Mesendoderm (in vitro differentiated cells): ENCODE measurements at regions not wholly inside any gene's neighbourhood (a gene's known extent, or its start where the extent isn't known, plus 50 kb on each side); places are given as distances from the start of the nearest gene placed in this dataset.

ENCODE experiments used
- DNase-seq: peaks from one replicate; pipeline ENCODE4 v3.0.0; 2013
- H2AK5ac ChIP-seq: 2 replicates; pipeline ENCODE4 v1.6.1; 2013; ENCODE audit warnings: low read length, inconsistent platforms
- H2BK120ac ChIP-seq: 2 replicates; pipeline ENCODE4 v1.6.1; 2013; ENCODE audit warnings: low read depth, mild to moderate bottlenecking, low read length, moderate library complexity, mixed read lengths
- H2BK15ac ChIP-seq: replicated peaks from 2 replicates; pipeline ENCODE4 v1.6.1; 2013; ENCODE audit warnings: low read depth, mild to moderate bottlenecking, moderate library complexity
- H2BK5ac ChIP-seq: 2 replicates; pipeline ENCODE4 v1.6.1; 2013; ENCODE audit warnings: low read length, inconsistent platforms
- H3K18ac ChIP-seq: 2 replicates; pipeline ENCODE4 v1.6.1; 2013; ENCODE audit warnings: mild to moderate bottlenecking, low read length, mixed read lengths
- H3K23ac ChIP-seq: one replicate; pipeline ENCODE4 v1.6.1; 2013; ENCODE audit warnings: low read length
- H3K27ac ChIP-seq: 2 replicates; pipeline ENCODE4 v1.5.1; 2013; ENCODE audit warnings: low read depth, mild to moderate bottlenecking, inconsistent platforms, low read length, moderate library complexity
- H3K27me3 ChIP-seq: 2 replicates; pipeline ENCODE4 v1.6.1; 2013; ENCODE audit warnings: low read length, control low read depth, mild to moderate bottlenecking, inconsistent platforms; ENCODE audit not compliant: insufficient read depth, poor library complexity
- H3K36me3 ChIP-seq: 2 replicates; pipeline ENCODE4 v1.6.1; 2013; ENCODE audit warnings: low read length, inconsistent platforms; ENCODE audit not compliant: control insufficient read depth, insufficient read depth
- H3K4ac ChIP-seq: one replicate; pipeline ENCODE4 v1.6.1; 2013; ENCODE audit warnings: low read depth, mild to moderate bottlenecking, low read length, moderate library complexity
- H3K4me1 ChIP-seq: 2 replicates; pipeline ENCODE4 v1.6.1; 2013; ENCODE audit warnings: low read depth, low read length, inconsistent platforms; ENCODE audit not compliant: control insufficient read depth
- H3K4me2 ChIP-seq: 2 replicates; pipeline ENCODE4 v1.6.1; 2013; ENCODE audit warnings: low read length
- H3K4me3 ChIP-seq: 2 replicates; pipeline ENCODE4 v1.5.1; 2013; ENCODE audit warnings: mild to moderate bottlenecking, low read length
- H3K56ac ChIP-seq: one replicate; pipeline ENCODE4 v1.6.1; 2013; ENCODE audit warnings: low read length
- H3K79me1 ChIP-seq: 2 replicates; pipeline ENCODE4 v1.6.1; 2013; ENCODE audit warnings: low read length, inconsistent platforms
- H3K79me2 ChIP-seq: 2 replicates; pipeline ENCODE4 v1.6.1; 2013; ENCODE audit warnings: mild to moderate bottlenecking, low read length; ENCODE audit not compliant: control insufficient read depth, insufficient read depth
- H3K9ac ChIP-seq: 2 replicates; pipeline ENCODE4 v1.6.1; 2013; ENCODE audit warnings: low read length, inconsistent platforms
- H4K5ac ChIP-seq: one replicate; pipeline ENCODE4 v1.6.1; 2013; ENCODE audit warnings: low read length
- H4K8ac ChIP-seq: one replicate; pipeline ENCODE4 v1.6.1; 2013; ENCODE audit warnings: low read depth, mild to moderate bottlenecking, control low read depth, low read length, moderate library complexity
- WGBS: extraction: QIAGEN DNeasy Blood & Tissue Kit; methylation state at CpG from one replicate; pipeline ENCODE4 v1.1.7; 2013; ENCODE audit warnings: low lambda C conversion rate, missing lambda C conversion rate; ENCODE audit not compliant: insufficient coverage; ENCODE audit errors: extremely low coverage; 5-methylcytosine and 5-hydroxymethylcytosine counted together

DNA sequence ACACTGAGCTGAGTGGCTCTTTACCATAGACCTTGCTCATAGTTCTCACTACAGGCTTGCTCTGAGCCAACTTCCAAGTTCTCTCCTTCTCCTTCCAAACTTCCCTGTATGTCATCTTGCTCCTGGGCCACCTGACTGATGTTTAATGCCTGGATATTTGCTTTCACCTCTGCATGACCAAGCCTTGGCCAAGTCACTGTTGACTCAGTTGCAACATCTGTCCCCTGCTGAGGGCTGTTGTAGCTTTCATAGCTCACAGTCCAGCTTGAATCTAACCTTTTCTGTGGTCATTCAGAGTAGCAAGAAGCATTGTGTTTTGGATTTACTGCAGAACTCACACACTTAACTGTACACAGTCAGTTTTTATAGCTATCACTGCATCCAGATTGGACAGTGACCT lies 171.8 kb upstream of the ROPN1 start:
- Histone ChIP-seq H4K8ac (no peak overlapping the region), H2BK120ac (no peak overlapping the region), H4K5ac (no peak overlapping the region), H2AK5ac (no peak overlapping the region), H3K23ac (no peak overlapping the region), H2BK5ac (no peak overlapping the region), H3K4ac (no peak overlapping the region), H3K56ac (no peak overlapping the region), H3K4me3 (no peak overlapping the region), H2BK15ac (no peak overlapping the region), H3K27ac (no peak overlapping the region), H3K4me2 (no peak overlapping the region), H3K18ac (no peak overlapping the region), H3K79me1 (no peaks in the 10 kb centered on the region), H3K4me1 (peaks cover 2% of the 10 kb centered on the region), H3K36me3 (no peaks in the 10 kb centered on the region), H3K27me3 (no peaks in the 10 kb centered on the region), H3K79me2 (no peaks in the 10 kb centered on the region), H3K9ac (no peak overlapping the region)
- no peak for DNase-seq

DNA sequence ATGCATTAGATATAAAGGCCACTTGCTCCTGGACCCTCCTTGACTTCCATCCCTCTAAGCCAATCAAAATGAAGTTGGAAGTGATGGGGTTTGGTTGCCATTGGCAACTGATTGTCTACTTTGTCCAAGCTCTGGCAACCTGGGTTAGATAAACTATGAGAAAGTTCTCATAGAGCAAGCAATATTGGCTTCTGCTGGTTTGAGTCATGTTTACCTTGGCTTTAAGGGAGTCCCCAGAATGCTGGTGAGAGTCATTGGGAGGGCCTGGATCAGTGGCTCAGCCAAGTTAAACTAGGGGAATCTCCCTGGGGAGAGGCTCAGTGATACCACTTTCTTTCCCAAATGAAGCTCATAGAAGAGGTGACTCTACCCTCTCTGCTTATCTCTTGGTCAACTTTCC lies 176.3 kb upstream of the ROPN1 start:
- no peaks in the 10 kb centered on the region for H3K36me3 ChIP-seq
- H3K23ac ChIP-seq = no peak overlapping the region
- H3K56ac ChIP-seq = no peak overlapping the region
- H3K18ac ChIP-seq = no peak overlapping the region
- H3K4me3 ChIP-seq = no peak overlapping the region
- no peak overlapping the region for H3K4me2 ChIP-seq
- H2BK120ac ChIP-seq = no peak overlapping the region
- no peaks in the 10 kb centered on the region for H3K79me2 ChIP-seq
- H3K79me1 ChIP-seq = no peaks in the 10 kb centered on the region
- no peak overlapping the region for H3K27ac ChIP-seq
- H4K5ac ChIP-seq = no peak overlapping the region
- H2BK15ac ChIP-seq = no peak overlapping the region
- H3K4me1 ChIP-seq = no peaks in the 10 kb centered on the region
- H4K8ac ChIP-seq = no peak overlapping the region
- no peak for DNase-seq
- no peak overlapping the region for H3K9ac ChIP-seq
- H2AK5ac ChIP-seq = no peak overlapping the region
- H3K4ac ChIP-seq = no peak overlapping the region
- H3K27me3 ChIP-seq = no peaks in the 10 kb centered on the region
- no peak overlapping the region for H2BK5ac ChIP-seq

DNA sequence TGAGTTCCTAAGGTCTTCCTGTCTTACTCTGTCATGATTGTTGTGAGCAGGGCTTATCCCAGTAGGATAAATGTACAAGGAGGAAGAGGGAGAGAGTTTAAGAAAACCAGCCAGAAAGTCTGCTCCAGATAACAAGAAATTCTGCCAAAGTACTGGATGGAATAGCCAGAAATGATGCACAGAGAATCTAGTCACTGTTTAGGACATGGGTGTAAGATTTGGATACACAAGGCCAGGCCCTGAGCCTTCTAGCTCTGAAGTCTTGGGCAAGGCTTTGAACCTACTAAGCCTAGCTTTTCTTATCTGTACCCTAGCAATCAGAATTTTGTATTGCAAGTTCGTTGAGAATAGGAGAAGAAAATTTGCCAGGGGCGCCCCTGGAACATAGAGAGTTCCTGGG lies 180.4 kb upstream of the ROPN1 start:
- no CpG with 5 or more reads among the region's 2 CpGs for WGBS
- H4K8ac ChIP-seq = no peak overlapping the region
- H2BK15ac ChIP-seq = no peak overlapping the region

DNA sequence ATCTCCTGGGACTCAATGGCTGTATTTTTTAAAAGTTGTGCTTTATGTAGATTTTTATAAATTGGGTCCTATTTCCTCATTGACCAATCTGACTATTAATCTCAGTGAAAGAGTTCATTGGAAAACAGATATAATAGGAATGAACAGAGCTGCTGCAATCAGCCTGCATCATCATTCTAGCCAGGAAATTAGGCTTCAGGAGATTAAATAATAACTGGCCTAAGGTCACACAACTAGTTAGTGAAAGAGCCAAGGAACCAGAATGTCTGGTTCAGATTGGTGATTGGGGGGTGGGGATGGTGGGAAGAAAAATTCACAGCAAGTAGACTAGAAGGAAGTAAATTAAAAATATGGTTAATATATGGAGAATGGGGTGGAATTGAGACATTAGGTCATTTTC lies 180.9 kb upstream of the ROPN1 start:
- Histone ChIP-seq H3K9ac (no peak overlapping the region), H3K23ac (no peak overlapping the region), H2BK15ac (no peak overlapping the region), H4K8ac (no peak overlapping the region), H3K4ac (no peak overlapping the region), H3K4me2 (no peak overlapping the region), H2AK5ac (no peak overlapping the region), H4K5ac (no peak overlapping the region), H2BK120ac (no peak overlapping the region), H2BK5ac (no peak overlapping the region), H3K56ac (no peak overlapping the region), H3K27me3 (no peaks in the 10 kb centered on the region), H3K4me3 (no peak overlapping the region), H3K36me3 (no peaks in the 10 kb centered on the region), H3K4me1 (no peaks in the 10 kb centered on the region), H3K79me1 (no peaks in the 10 kb centered on the region), H3K27ac (no peak overlapping the region), H3K18ac (no peak overlapping the region), H3K79me2 (no peaks in the 10 kb centered on the region)
- DNase-seq = no peak

More for the DNA sequence above, 180.4 kb upstream of the ROPN1 start:
- Histone ChIP-seq H3K79me2 (no peaks in the 10 kb centered on the region), H3K27me3 (no peaks in the 10 kb centered on the region), H3K4me1 (no peaks in the 10 kb centered on the region), H2BK5ac (no peak overlapping the region), H3K4me3 (no peak overlapping the region), H3K18ac (no peak overlapping the region), H4K5ac (no peak overlapping the region), H3K27ac (no peak overlapping the region), H2AK5ac (no peak overlapping the region), H3K4me2 (no peak overlapping the region), H3K56ac (no peak overlapping the region), H3K79me1 (no peaks in the 10 kb centered on the region), H3K23ac (peak overlapping the region; percentile 50), H3K9ac (no peak overlapping the region), H3K36me3 (no peaks in the 10 kb centered on the region), H2BK120ac (no peak overlapping the region), H3K4ac (no peak overlapping the region)
- DNase-seq = no peak

DNA sequence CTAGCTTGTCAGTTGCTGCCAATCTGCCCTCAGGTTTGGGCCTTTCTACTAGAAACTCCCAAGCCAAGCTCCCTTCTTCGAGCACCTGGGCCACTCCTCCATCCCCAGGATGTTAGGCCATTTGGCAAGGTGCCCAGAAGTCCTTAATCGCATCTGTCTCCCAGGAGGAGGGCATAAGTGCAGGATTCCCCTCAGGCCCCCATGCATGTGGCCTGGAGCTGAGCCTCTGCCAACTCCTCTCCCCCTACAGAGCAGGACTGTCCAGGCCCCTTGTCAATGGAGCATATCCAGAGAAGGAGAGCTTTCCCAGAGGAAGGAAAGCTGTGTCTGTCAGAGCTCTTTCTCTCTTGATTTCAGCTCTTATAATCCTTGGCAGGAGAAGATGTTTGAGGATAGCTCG lies 182.6 kb upstream of the ROPN1 start:
- no peak overlapping the region for H2AK5ac ChIP-seq
- H3K56ac ChIP-seq = no peak overlapping the region
- H3K27me3 ChIP-seq = no peaks in the 10 kb centered on the region
- no peak overlapping the region for H3K4me3 ChIP-seq
- no CpG with 5 or more reads among the region's 3 CpGs for WGBS
- no peak overlapping the region for H2BK120ac ChIP-seq
- no peak overlapping the region for H2BK15ac ChIP-seq
- H3K36me3 ChIP-seq = no peaks in the 10 kb centered on the region
- no peak overlapping the region for H2BK5ac ChIP-seq
- H3K4me2 ChIP-seq = no peak overlapping the region
- H3K4me1 ChIP-seq = no peaks in the 10 kb centered on the region
- H3K4ac ChIP-seq = no peak overlapping the region
- no peaks in the 10 kb centered on the region for H3K79me1 ChIP-seq
- no peaks in the 10 kb centered on the region for H3K79me2 ChIP-seq
- DNase-seq = no peak
- no peak overlapping the region for H3K9ac ChIP-seq
- H3K18ac ChIP-seq = no peak overlapping the region
- H3K27ac ChIP-seq = no peak overlapping the region
- no peak overlapping the region for H3K23ac ChIP-seq
- no peak overlapping the region for H4K8ac ChIP-seq
- no peak overlapping the region for H4K5ac ChIP-seq

DNA sequence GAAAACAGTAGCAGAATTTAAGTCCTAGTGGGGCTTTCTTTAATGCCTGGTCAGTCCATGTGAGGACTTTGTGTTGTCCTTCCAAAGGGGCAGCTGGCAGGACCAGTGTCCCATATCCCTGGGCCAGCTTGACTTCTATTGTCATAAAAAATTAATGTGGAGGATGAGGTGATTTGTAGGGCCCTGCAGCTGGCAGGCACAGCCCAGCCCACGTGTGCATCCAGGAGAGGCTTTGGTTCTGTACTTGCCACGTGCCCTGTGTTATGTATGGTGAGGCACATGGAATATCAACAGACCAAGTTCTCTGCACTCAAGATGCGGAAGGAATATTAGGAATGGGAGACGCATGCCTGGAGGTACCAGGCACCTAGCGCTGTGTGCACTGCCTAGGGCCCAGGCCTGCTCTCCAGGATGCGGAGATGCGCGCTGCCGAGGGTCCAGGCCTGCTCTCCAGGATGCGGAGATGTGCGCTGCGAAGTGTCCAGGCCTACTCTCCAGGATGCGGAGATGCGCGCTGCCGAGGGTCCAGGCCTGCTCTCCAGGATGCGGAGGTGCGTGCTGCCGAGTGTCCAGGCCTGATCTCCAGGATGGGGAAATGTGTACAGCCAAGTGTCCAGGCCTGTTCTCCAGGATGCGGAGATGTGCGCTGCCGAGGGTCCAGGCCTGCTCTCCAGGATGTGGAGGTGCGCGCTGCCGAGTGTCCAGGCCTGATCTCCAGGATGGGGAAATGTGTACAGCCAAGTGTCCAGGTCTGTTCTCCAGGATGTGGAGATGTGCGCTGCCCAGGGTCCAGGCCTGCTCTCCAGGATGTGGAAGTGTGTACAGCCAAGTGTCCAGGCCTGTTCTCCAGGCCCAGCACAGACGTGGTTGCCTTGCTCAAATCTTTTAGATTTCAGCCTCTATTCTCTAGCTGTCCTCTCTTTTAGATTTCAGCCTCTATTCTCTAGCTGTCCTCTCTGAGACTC lies 183.3 kb upstream of the ROPN1 start:
- Histone ChIP-seq H3K18ac (no peak overlapping the region), H2AK5ac (no peak overlapping the region), H3K9ac (no peak overlapping the region), H4K8ac (no peak overlapping the region), H3K4me1 (no peaks in the 10 kb centered on the region), H3K79me2 (no peaks in the 10 kb centered on the region), H3K79me1 (no peaks in the 10 kb centered on the region), H3K27me3 (no peaks in the 10 kb centered on the region), H4K5ac (no peak overlapping the region), H2BK15ac (no peak overlapping the region), H3K36me3 (no peaks in the 10 kb centered on the region), H3K4me3 (no peak overlapping the region), H3K27ac (no peak overlapping the region), H2BK120ac (no peak overlapping the region), H3K56ac (no peak overlapping the region), H3K4ac (no peak overlapping the region), H3K23ac (no peak overlapping the region), H2BK5ac (no peak overlapping the region), H3K4me2 (no peak overlapping the region)
- DNase-seq = no peak
- WGBS = no CpG with 5 or more reads among the region's 27 CpGs
